Endothelial cell of umbilical vein (primary cell): ENCODE measurements at regions not wholly inside any gene's neighbourhood (a gene's known extent, or its start where the extent isn't known, plus 50 kb on each side); places are given as distances from the start of the nearest gene placed in this dataset.

Source experiments
- BruUV-seq: library from RNA; stranded (reverse); fragments of 400-500 nt; replicated peaks from 2 replicates; lab custom pipeline; 2021; lab: Mats Ljungman, UMichigan
- CTCF ChIA-PET: fragments of 300-600, 350-600 bp; sonication (Branson Sonifier 250); formaldehyde crosslinking; loops from one replicate; lab custom pipeline; 2021; ENCODE audit warnings: antibody characterized with exemption, inconsistent platforms; lab: Charles Lee
- POLR2A ChIA-PET: fragments of 300-600, 350-600 bp; sonication (Branson Sonifier 250); formaldehyde crosslinking; loops from one replicate; lab custom pipeline; 2021; ENCODE audit warnings: antibody characterized with exemption, inconsistent platforms; lab: Charles Lee
- DNase-seq: peaks from one replicate; pipeline ENCODE4 v3.0.0-alpha.2; 2011; ENCODE audit warnings: low read depth, low spot score
- FAIRE-seq: peaks from 2 replicates; lab custom pipeline; 2011; peaks lifted over from hg19 to GRCh38; lab: Jason Lieb, UNC
- H2AFZ ChIP-seq: 2 replicates; pipeline ENCODE4 v1.6.0; 2012; ENCODE audit warnings: low read depth, low read length, control low read depth, inconsistent platforms
- H3K27ac ChIP-seq: 2 replicates; pipeline ENCODE4 v1.5.1; 2011; ENCODE audit warnings: low read depth, mild to moderate bottlenecking, control low read depth, low read length, moderate library complexity; ENCODE audit not compliant: insufficient read depth
- H3K27me3 ChIP-seq, 2 experiments: 2 replicates each; pipeline versions ENCODE4 v1.6.0 to v1.6.1; 2011; ENCODE audit warnings: low read length in 2 of 2, mixed read lengths in 1 of 2; ENCODE audit not compliant: control insufficient read depth in 2 of 2, insufficient read depth in 2 of 2
- H3K36me3 ChIP-seq, 2 experiments: 2 replicates in 1 of 2; 3 replicates in 1 of 2; pipeline ENCODE4 v1.5.1; 2011; ENCODE audit warnings: low read length in 2 of 2, mild to moderate bottlenecking in 1 of 2, moderate library complexity in 1 of 2; ENCODE audit not compliant: control insufficient read depth in 2 of 2, insufficient read depth in 2 of 2; ENCODE audit errors: extremely low read depth in 1 of 2
- H3K4me1 ChIP-seq: 3 replicates; pipeline ENCODE4 v1.5.1; 2011; ENCODE audit warnings: mild to moderate bottlenecking, low read length; ENCODE audit not compliant: control insufficient read depth, insufficient read depth; ENCODE audit errors: extremely low read depth
- H3K4me2 ChIP-seq: 2 replicates; pipeline ENCODE4 v1.6.1; 2011; ENCODE audit warnings: low read length, control low read depth, mixed read lengths; ENCODE audit not compliant: insufficient read depth
- H3K4me3 ChIP-seq, 3 experiments: fragments of 200-600 bp in 1 of 3; sonication (generic), shearing (Covaris generic) in 1 of 3; replicated peaks in 1 of 3; 2 replicates each; pipeline ENCODE4 v1.5.1; 2011 to 2016; ENCODE audit warnings: control low read depth in 3 of 3, low read length in 3 of 3, mild to moderate bottlenecking in 2 of 3, inconsistent platforms in 1 of 3, low read depth in 1 of 3, moderate library complexity in 1 of 3; ENCODE audit not compliant: insufficient read depth in 1 of 3
- H3K79me2 ChIP-seq: 2 replicates; pipeline ENCODE4 v1.6.0; 2012; ENCODE audit warnings: low read length, inconsistent platforms; ENCODE audit not compliant: control insufficient read depth, insufficient read depth
- H3K9ac ChIP-seq: replicated peaks from 2 replicates; pipeline ENCODE3; 2011; ENCODE audit warnings: low read length, control low read depth; ENCODE audit not compliant: insufficient read depth; ENCODE audit errors: extremely low read depth
- H3K9me1 ChIP-seq: replicated peaks from 3 replicates; pipeline ENCODE4 v1.6.0; 2011; ENCODE audit warnings: mild to moderate bottlenecking, low read length; ENCODE audit not compliant: control insufficient read depth, insufficient read depth; ENCODE audit errors: extremely low read depth
- H3K9me3 ChIP-seq: replicated peaks from 2 replicates; pipeline ENCODE4 v1.5.1; 2012; ENCODE audit warnings: low read length, inconsistent platforms; ENCODE audit not compliant: control insufficient read depth, insufficient read depth
- H4K20me1 ChIP-seq: replicated peaks from 2 replicates; pipeline ENCODE3; 2011; ENCODE audit warnings: mild to moderate bottlenecking, low read length; ENCODE audit not compliant: control insufficient read depth, insufficient read depth; ENCODE audit errors: extremely low read depth
- GATA2 ChIP-seq: IDR thresholded peaks from 2 replicates; pipeline ENCODE4 v1.7.0; 2011; ENCODE audit warnings: low read depth, mild to moderate bottlenecking, moderate library complexity, mixed read lengths, low read length; ENCODE audit not compliant: insufficient read length, insufficient read depth
- JUN ChIP-seq: IDR thresholded peaks from 2 replicates; pipeline ENCODE4 v1.6.1; 2011; ENCODE audit warnings: borderline replicate concordance, low read depth; ENCODE audit not compliant: insufficient read length, insufficient read depth
- POLR2A ChIP-seq: IDR thresholded peaks from 2 replicates; pipeline ENCODE4 v1.6.1; 2012; ENCODE audit warnings: low read depth, mild to moderate bottlenecking, control low read depth, low read length
- POLR2AphosphoS5 ChIP-seq: IDR thresholded peaks from 2 replicates; pipeline ENCODE4 v1.6.1; 2012; ENCODE audit warnings: low read depth, mild to moderate bottlenecking, control low read depth, low read length, moderate library complexity; ENCODE audit not compliant: insufficient read depth
- dilution Hi-C: fragments of 300-500 bp; cut with MboI; formaldehyde crosslinking; loops from one replicate; pipeline ENCODE4 v1.15.0; 2019; ENCODE audit warnings: low sequenced_read_pairs; ENCODE audit not compliant: extremely low pct_ligation_motif_present
- intact Hi-C: fragments of 100-400 bp; cut with micrococcal nuclease; formaldehyde crosslinking; loops from one replicate; pipeline ENCODE4 v1.10.0; 2022
- TF ChIP-seq, protein P1 (sequence below), 2 donors: IDR thresholded peaks; 1 replicate in 1 of 2; 2 replicates in 1 of 2; pipeline ENCODE4 v1.5.1; 2011; ENCODE audit warnings: low read length in 2 of 2, mild to moderate bottlenecking in 2 of 2, moderate library complexity in 2 of 2, control low read depth in 1 of 2, inconsistent platforms in 1 of 2, low read depth in 1 of 2; ENCODE audit not compliant: insufficient read depth in 1 of 2; ENCODE audit errors: extremely low read depth in 1 of 2

GRCh38 chr6:85272592-85272991, 177.3 kb upstream of the NT5E start:
- no peaks in the 10 kb centered on the region for H3K4me1 ChIP-seq
- CTCF ChIA-PET = interaction anchor here (0.9 kb wide), 1 partner anchor 484 kb away, joined by 3 read pairs; no protein-coding TSS in a partner anchor
- no peak overlapping the region for H3K4me2 ChIP-seq
- H4K20me1 ChIP-seq = no peaks in the 10 kb centered on the region
- BruUV-seq = no TSS peak
- FAIRE-seq (no peak), DNase-seq (no peak)
- H3K9ac ChIP-seq = no peak overlapping the region
- H3K9me3 ChIP-seq = no peaks in the 10 kb centered on the region
- intact Hi-C loops = no loop called here
- TF ChIP-seq POLR2A (no peak), JUN (no peak), POLR2AphosphoS5 (no peak), GATA2 (no peak)
- TF ChIP-seq, protein P1, sequence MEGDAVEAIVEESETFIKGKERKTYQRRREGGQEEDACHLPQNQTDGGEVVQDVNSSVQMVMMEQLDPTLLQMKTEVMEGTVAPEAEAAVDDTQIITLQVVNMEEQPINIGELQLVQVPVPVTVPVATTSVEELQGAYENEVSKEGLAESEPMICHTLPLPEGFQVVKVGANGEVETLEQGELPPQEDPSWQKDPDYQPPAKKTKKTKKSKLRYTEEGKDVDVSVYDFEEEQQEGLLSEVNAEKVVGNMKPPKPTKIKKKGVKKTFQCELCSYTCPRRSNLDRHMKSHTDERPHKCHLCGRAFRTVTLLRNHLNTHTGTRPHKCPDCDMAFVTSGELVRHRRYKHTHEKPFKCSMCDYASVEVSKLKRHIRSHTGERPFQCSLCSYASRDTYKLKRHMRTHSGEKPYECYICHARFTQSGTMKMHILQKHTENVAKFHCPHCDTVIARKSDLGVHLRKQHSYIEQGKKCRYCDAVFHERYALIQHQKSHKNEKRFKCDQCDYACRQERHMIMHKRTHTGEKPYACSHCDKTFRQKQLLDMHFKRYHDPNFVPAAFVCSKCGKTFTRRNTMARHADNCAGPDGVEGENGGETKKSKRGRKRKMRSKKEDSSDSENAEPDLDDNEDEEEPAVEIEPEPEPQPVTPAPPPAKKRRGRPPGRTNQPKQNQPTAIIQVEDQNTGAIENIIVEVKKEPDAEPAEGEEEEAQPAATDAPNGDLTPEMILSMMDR (IDR thresholded peaks at IDR 0.05; ENCODE audit: extremely low read depth in 1 of 2, insufficient read depth in 1 of 2, low read depth in 1 of 2, low read length in 2 of 2) = no peak
- H3K27ac ChIP-seq = no peak overlapping the region
- H2AFZ ChIP-seq = no peak overlapping the region
- H3K4me3 ChIP-seq = no peak overlapping the region
- dilution Hi-C loops = no loop called here
- H3K79me2 ChIP-seq = no peaks in the 10 kb centered on the region
- H3K36me3 ChIP-seq = no peaks in the 10 kb centered on the region
- H3K27me3 ChIP-seq = peaks cover 0 to 4% of the 10 kb centered on the region in 2 experiments
- POLR2A ChIA-PET = no interaction called here
- no peaks in the 10 kb centered on the region for H3K9me1 ChIP-seq

DNA sequence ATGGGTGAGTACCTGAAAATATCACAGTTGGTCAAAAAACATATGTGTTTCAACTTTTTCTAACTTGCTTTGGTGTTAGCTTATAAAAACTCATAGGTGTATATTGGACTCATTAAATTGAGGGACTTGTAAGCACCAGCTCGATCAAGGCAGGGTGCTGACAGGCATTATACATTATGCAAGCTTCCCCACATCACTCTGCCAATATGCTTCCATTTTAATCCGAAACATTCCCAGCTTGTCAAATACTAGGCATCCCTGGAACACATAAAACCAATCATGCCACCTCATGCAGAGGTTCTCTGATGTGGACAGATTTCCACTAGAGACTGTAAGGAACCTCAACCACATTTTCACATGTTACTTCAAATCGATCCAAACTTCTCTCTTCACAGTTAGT, 187.3 kb upstream of the NT5E start:
- Histone ChIP-seq H2AFZ (no peak overlapping the region), H3K9me3 (no peaks in the 10 kb centered on the region), H3K9ac (no peak overlapping the region), H3K27ac (no peak overlapping the region), H3K79me2 (no peaks in the 10 kb centered on the region), H3K4me3 (no peak overlapping the region), H3K27me3 (peaks cover 3 to 7% of the 10 kb centered on the region in 2 experiments), H3K4me1 (no peaks in the 10 kb centered on the region), H3K4me2 (no peak overlapping the region), H3K9me1 (no peaks in the 10 kb centered on the region), H4K20me1 (no peaks in the 10 kb centered on the region), H3K36me3 (no peaks in the 10 kb centered on the region)
- ChIA-PET CTCF (no interaction called here), POLR2A (no interaction called here)
- FAIRE-seq = no peak
- BruUV-seq = no TSS peak
- intact Hi-C loops (no loop called here), dilution Hi-C loops (no loop called here)
- DNase-seq = no peak
- no peak for TF ChIP-seq GATA2
